ENCODE measurements at regions not wholly inside any gene's neighbourhood (a gene's known extent, or its start where the extent isn't known, plus 50 kb on each side); places are given as distances from the start of the nearest gene placed in this dataset.
"Not testable (repeated sequence)": the region's sequence is repeated elsewhere in the genome, so short reads cannot be mapped to it uniquely, and the experiment has no call there.

DNA sequence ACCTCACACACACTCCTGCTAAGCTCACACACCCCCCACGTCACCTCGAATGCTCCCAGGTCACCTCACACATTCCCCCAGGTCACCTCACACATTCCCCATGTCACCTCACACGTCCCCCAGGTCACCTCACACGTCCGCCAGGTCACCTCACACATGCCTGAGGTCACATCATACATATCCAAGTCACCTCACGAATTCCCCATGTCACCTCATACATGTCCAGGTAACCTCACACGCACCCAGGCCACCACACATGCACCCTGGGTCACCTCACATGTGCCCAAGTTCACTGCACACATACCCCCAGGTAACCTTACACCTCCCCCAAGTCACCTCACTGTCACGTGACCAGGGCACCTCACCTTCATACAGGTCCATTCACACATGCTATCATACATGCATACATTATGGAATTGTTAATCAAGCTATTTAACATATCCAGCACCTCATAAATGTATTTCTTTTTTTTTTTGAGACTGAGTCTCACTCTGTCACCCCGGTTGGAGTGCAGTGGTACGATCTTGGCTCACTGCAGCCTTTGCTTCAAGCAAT lies 640.3 kb downstream of the TMEM121 start:
- CTCF ChIA-PET: interaction anchor here (1.1 kb wide), 1 partner anchor 13 kb away, joined by 3 read pairs; no protein-coding TSS in a partner anchor
- no peak for DNase-seq
- Mint-ChIP-seq H3K4me3 (no peak overlapping the region), H3K4me1 (peaks cover 22% of the 10 kb centered on the region), H3K27me3 (peaks cover 54% of the 10 kb centered on the region), H3K27ac (no peak overlapping the region), H3K36me3 (no peaks in the 10 kb centered on the region), H3K9me3 (no peaks in the 10 kb centered on the region)

GRCh38 chr14:106170163-106170658 lies 643.8 kb downstream of the TMEM121 start:
- peak; percentile 74 for DNase-seq
- CTCF ChIA-PET: interaction anchor here (1.0 to 5.1 kb wide), 8 partner anchors 11 to 168 kb away, joined by 3 to 27 read pairs (median 4); no protein-coding TSS in a partner anchor

GRCh38 chr14:106174206-106174605 lies 647.8 kb downstream of the TMEM121 start:
- H3K27me3 Mint-ChIP-seq: peaks cover 21% of the 10 kb centered on the region
- no peaks in the 10 kb centered on the region for H3K36me3 Mint-ChIP-seq
- CTCF ChIA-PET: no interaction called here
- H3K9me3 Mint-ChIP-seq: no peaks in the 10 kb centered on the region
- peaks cover 72% of the 10 kb centered on the region for H3K4me1 Mint-ChIP-seq
- DNase-seq: peak; percentile 77
- H3K27ac Mint-ChIP-seq: peak overlapping the region; percentile 90
- H3K4me3 Mint-ChIP-seq: peak overlapping the region; percentile 16

More at GRCh38 chr14:106170163-106170658, 643.8 kb downstream of the TMEM121 start:
- Mint-ChIP-seq H3K27me3 (peaks cover 38% of the 10 kb centered on the region), H3K4me1 (peaks cover 36% of the 10 kb centered on the region)
- not testable (repeated sequence) for H3K27ac Mint-ChIP-seq, H3K36me3 Mint-ChIP-seq, H3K4me3 Mint-ChIP-seq, H3K9me3 Mint-ChIP-seq

- CTCF ChIA-PET, H3K9me3 Mint-ChIP-seq, H3K36me3 Mint-ChIP-seq, H3K4me3 Mint-ChIP-seq: not testable (repeated sequence)
- DNase-seq: peak; percentile 56
- H3K27me3 Mint-ChIP-seq: peaks cover 21% of the 10 kb centered on the region
- peaks cover 67% of the 10 kb centered on the region for H3K4me1 Mint-ChIP-seq
- peak overlapping the region; percentile 21 for H3K27ac Mint-ChIP-seq
Measured at GRCh38 chr14:106177266-106178246, 651.2 kb downstream of the TMEM121 start.

DNA sequence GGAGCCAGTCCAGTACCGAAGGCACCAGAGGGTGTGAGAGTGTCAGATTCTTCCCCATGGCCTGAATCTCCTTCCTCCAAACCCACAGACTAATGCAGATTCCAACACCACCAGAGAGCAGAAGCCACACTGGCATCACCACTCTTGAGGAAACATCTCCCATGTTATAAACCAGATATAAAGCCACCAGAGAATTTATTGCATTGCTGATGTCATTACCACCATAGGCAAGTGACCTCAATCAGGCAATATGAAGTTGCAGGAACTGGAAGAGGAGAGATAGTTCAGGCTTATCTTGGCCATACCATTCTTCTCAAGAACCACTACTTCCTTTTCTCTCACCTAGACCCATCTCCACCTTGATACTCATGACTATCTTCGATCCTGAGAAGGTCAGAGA lies 653.4 kb downstream of the TMEM121 start:
- CTCF ChIA-PET: interaction anchor here (0.8 to 0.9 kb wide), 3 partner anchors 12 to 20 kb away, joined by 3 read pairs; no protein-coding TSS in a partner anchor
- Mint-ChIP-seq H3K4me1 (peaks cover 65% of the 10 kb centered on the region), H3K27ac (no peak overlapping the region), H3K9me3 (no peaks in the 10 kb centered on the region), H3K36me3 (no peaks in the 10 kb centered on the region), H3K4me3 (no peak overlapping the region), H3K27me3 (peaks cover 21% of the 10 kb centered on the region)
- DNase-seq: no peak

DNA sequence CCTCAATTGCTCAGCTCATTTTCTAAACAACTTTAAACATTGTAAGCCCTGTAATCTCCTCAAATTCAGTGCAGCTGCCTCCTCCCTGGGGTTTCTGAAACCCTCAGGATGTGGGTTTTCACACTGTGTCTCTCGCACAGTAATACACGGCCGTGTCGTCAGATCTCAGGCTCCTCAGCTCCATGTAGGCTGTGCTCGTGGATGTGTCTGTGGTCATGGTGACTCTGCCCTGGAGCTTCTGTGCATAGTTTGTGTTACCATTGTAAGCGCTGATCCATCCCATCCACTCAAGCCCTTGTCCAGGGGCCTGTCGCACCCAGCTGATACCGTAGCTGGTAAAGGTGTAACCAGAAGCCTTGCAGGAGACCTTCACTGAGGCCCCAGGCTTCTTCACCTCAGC lies 658.4 kb downstream of the TMEM121 start:
- H3K36me3 Mint-ChIP-seq, H3K9me3 Mint-ChIP-seq: not testable (repeated sequence)
- peaks cover 36% of the 10 kb centered on the region for H3K4me1 Mint-ChIP-seq
- peak; percentile 82 for DNase-seq
- H3K27ac Mint-ChIP-seq: peak overlapping the region; percentile 40
- peaks cover 22% of the 10 kb centered on the region for H3K27me3 Mint-ChIP-seq
- CTCF ChIA-PET: interaction anchor here (0.6 to 4.5 kb wide), 15 partner anchors 9 to 235 kb away, joined by 3 to 27 read pairs (median 4); no protein-coding TSS in a partner anchor
- peak overlapping the region; percentile 3 for H3K4me3 Mint-ChIP-seq

GRCh38 chr14:106185174-106185836 lies 658.9 kb downstream of the TMEM121 start:
- H3K36me3 Mint-ChIP-seq, H3K9me3 Mint-ChIP-seq, DNase-seq: not testable (repeated sequence)
- Mint-ChIP-seq H3K4me1 (peaks cover 33% of the 10 kb centered on the region), H3K27ac (peak overlapping the region; percentile 40), H3K27me3 (peaks cover 18% of the 10 kb centered on the region), H3K4me3 (peak overlapping the region; percentile 3)
- CTCF ChIA-PET: interaction anchor here (0.6 to 4.5 kb wide), 15 partner anchors 9 to 234 kb away, joined by 3 to 27 read pairs (median 4); no protein-coding TSS in a partner anchor

GRCh38 chr14:106185837-106186233 lies 659.5 kb downstream of the TMEM121 start:
- no peaks in the 10 kb centered on the region for H3K9me3 Mint-ChIP-seq
- peak overlapping the region; percentile 36 for H3K27ac Mint-ChIP-seq
- no peak overlapping the region for H3K4me3 Mint-ChIP-seq
- peak; percentile 82 for DNase-seq
- H3K36me3 Mint-ChIP-seq: no peaks in the 10 kb centered on the region
- CTCF ChIA-PET: interaction anchor here (0.7 to 4.5 kb wide), 11 partner anchors 10 to 84 kb away, joined by 3 to 27 read pairs (median 4); no protein-coding TSS in a partner anchor
- peaks cover 21% of the 10 kb centered on the region for H3K27me3 Mint-ChIP-seq
- peaks cover 33% of the 10 kb centered on the region for H3K4me1 Mint-ChIP-seq

- Mint-ChIP-seq H3K36me3 (no peaks in the 10 kb centered on the region), H3K4me3 (no peak overlapping the region), H3K9me3 (no peaks in the 10 kb centered on the region), H3K27ac (no peak overlapping the region), H3K4me1 (peaks cover 33% of the 10 kb centered on the region), H3K27me3 (peaks cover 13% of the 10 kb centered on the region)
- no peak for DNase-seq
- CTCF ChIA-PET: interaction anchor here (1.1 to 4.5 kb wide), 3 partner anchors 13 to 23 kb away, joined by 4 to 27 read pairs (median 5); no protein-coding TSS in a partner anchor
Measured at GRCh38 chr14:106187216-106187615, 660.8 kb downstream of the TMEM121 start.

DNA sequence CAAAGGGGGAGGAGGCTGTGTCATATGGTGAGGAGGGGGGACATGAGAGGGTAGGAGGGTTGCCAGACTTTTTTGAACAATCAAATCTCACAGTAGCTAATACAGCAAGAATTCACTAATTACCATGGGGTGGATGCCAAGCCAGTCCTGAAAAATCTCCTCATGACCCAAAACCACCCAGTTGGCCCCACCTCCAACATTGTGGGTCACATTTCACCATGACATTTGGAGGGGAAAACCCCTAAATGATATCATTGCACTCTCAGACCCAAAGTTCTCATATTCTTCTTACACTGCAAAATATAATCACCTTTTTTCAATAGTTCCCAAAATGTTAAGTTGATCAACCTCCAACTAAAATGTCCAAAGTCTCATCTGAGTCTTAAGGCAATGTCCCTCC lies 666.3 kb downstream of the TMEM121 start:
- H3K4me1 Mint-ChIP-seq, H3K4me3 Mint-ChIP-seq, DNase-seq, H3K36me3 Mint-ChIP-seq, H3K9me3 Mint-ChIP-seq, H3K27ac Mint-ChIP-seq, CTCF ChIA-PET: not testable (repeated sequence)
- H3K27me3 Mint-ChIP-seq: peaks cover 26% of the 10 kb centered on the region

- peaks cover 51% of the 10 kb centered on the region for H3K27me3 Mint-ChIP-seq
- H3K9me3 Mint-ChIP-seq: not testable (repeated sequence)
Measured at GRCh38 chr14:106196459-106196858, 670.1 kb downstream of the TMEM121 start.

DNA sequence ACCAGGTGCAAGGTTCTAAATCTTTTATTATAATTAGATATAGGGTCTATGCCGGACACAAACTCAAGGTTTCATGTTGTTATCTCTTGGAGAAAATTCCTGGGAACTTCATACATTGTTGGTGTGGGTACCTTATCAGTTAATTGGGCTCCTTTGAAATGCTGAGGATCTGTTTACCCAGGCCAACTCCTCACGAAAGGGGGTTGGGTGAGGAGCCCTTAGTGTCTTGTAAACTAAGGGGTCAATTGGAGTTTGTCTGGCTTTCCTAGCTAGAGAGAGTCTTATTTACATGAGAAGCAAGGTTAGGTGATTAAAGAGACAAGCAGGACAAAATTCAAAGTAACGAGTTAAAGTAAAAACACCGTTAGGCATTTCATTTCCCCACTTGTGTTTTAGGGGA lies 670.9 kb downstream of the TMEM121 start:
- H3K9me3 Mint-ChIP-seq, H3K36me3 Mint-ChIP-seq, DNase-seq, H3K4me3 Mint-ChIP-seq, H3K27ac Mint-ChIP-seq: not testable (repeated sequence)
- Mint-ChIP-seq H3K27me3 (peaks cover 59% of the 10 kb centered on the region), H3K4me1 (peaks cover 22% of the 10 kb centered on the region)
- CTCF ChIA-PET: interaction anchor here (1.0 to 3.2 kb wide), 5 partner anchors 12 to 68 kb away, joined by 3 to 12 read pairs (median 6); no protein-coding TSS in a partner anchor

More at GRCh38 chr14:106196459-106196858, 670.1 kb downstream of the TMEM121 start:
- not testable (repeated sequence) for H3K4me3 Mint-ChIP-seq, H3K36me3 Mint-ChIP-seq, H3K27ac Mint-ChIP-seq
- peak; percentile 85 for DNase-seq
- peaks cover 22% of the 10 kb centered on the region for H3K4me1 Mint-ChIP-seq
- CTCF ChIA-PET: interaction anchor here (1.6 to 2.3 kb wide), 2 partner anchors 11 to 33 kb away, joined by 5 to 7 read pairs; no protein-coding TSS in a partner anchor

DNA sequence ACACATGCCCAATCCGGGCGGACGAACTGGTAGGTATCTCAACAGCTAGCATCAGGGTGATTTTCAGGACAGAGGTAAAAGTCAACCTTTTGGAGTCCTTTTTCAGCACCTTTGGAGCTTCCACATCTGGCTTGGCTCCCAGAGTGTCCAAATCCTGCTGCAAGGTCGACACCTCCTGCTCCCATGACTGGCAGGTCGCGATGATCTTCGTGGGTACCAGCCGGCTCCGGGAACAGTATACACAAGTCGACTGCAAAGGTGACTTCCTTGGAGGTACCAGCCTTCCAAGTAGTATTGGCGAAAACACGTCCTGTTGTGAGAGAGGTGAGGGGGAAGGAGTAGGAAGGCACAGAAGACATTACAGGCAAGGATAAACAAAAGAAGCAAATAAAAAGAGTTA lies 672.7 kb downstream of the TMEM121 start:
- Mint-ChIP-seq H3K27me3 (peaks cover 67% of the 10 kb centered on the region), H3K36me3 (no peaks in the 10 kb centered on the region), H3K9me3 (no peaks in the 10 kb centered on the region), H3K27ac (no peak overlapping the region), H3K4me1 (peaks cover 22% of the 10 kb centered on the region), H3K4me3 (no peak overlapping the region)
- CTCF ChIA-PET: interaction anchor here (0.9 to 3.2 kb wide), 6 partner anchors 8 to 188 kb away, joined by 3 to 24 read pairs (median 9); no protein-coding TSS in a partner anchor
- DNase-seq: no peak
